ENCODE measurements at regions not wholly inside any gene's neighbourhood (a gene's known extent, or its start where the extent isn't known, plus 50 kb on each side); places are given as distances from the start of the nearest gene placed in this dataset.

DNA sequence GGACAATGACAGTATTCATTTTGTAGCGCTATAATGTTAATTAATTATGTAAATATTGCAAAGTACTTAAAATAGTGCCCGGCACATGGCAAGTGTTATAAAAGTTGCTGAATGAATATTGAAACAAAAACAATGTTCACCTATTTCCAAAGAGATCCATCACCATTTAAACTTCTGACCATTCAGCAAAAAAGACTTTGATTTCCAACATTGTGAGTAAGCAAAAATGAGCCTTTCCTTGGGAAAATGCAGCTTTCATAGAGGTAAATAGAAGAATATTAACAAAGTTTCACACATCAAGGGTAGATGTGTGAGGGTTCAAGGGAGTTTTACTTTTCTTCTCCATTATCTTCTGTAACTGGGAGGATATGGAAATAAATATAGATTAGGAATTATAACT lies 1089.4 kb upstream of the C9orf72 start:
- H3K4me3 ChIP-seq (ENCODE audit: low read depth, low read length) = no peak overlapping the region
- TF ChIP-seq, protein P1, sequence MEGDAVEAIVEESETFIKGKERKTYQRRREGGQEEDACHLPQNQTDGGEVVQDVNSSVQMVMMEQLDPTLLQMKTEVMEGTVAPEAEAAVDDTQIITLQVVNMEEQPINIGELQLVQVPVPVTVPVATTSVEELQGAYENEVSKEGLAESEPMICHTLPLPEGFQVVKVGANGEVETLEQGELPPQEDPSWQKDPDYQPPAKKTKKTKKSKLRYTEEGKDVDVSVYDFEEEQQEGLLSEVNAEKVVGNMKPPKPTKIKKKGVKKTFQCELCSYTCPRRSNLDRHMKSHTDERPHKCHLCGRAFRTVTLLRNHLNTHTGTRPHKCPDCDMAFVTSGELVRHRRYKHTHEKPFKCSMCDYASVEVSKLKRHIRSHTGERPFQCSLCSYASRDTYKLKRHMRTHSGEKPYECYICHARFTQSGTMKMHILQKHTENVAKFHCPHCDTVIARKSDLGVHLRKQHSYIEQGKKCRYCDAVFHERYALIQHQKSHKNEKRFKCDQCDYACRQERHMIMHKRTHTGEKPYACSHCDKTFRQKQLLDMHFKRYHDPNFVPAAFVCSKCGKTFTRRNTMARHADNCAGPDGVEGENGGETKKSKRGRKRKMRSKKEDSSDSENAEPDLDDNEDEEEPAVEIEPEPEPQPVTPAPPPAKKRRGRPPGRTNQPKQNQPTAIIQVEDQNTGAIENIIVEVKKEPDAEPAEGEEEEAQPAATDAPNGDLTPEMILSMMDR (IDR thresholded peaks at IDR 0.05; ENCODE audit: borderline replicate concordance, insufficient read depth, low read depth, low read length) = no peak

DNA sequence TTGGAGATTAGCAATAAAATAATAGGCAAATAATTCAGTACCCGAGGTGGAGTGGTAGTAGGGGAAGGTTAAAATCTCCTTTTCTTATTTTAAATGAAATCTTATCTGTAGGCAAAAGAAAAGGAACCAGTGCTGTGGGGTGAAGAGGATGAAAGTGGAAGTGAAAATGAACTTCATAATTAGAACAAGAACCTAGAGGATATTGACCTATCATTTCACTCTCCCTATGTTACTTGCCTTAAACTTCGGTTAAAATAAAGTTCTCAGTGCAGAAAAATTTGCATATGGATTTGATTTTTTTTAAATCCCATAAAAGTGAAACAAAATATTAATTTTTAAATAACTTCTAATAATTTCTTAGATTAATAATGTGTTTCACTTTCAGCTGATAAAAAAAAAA lies 1094.9 kb upstream of the C9orf72 start:
- TF ChIP-seq, protein P1 (IDR thresholded peaks at IDR 0.05; ENCODE audit: borderline replicate concordance, insufficient read depth, low read depth, low read length) = no peak
- no peak overlapping the region for H3K4me3 ChIP-seq (ENCODE audit: low read depth, low read length)

DNA sequence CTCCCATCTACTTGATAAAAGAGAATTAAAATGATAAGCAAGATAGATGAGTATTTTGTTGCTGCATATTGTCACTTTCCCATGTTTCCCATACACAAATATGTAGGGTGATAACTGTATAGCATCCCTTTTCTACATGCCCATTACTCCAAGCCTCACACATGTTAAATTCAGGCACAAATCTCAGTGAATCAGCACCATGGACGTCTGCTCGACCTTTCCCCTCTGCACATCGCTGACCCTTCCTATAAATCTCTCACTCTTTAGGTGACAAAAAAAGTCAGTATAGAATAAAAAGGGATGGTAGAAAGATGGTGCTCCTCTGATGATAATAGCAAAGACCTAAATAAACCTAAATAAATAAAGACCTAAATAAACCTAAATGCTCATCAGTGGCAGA lies 1097.7 kb upstream of the C9orf72 start:
- TF ChIP-seq, protein P1 (IDR thresholded peaks at IDR 0.05; ENCODE audit: borderline replicate concordance, insufficient read depth, low read depth, low read length) = no peak
- no peak overlapping the region for H3K4me3 ChIP-seq (ENCODE audit: low read depth, low read length)

DNA sequence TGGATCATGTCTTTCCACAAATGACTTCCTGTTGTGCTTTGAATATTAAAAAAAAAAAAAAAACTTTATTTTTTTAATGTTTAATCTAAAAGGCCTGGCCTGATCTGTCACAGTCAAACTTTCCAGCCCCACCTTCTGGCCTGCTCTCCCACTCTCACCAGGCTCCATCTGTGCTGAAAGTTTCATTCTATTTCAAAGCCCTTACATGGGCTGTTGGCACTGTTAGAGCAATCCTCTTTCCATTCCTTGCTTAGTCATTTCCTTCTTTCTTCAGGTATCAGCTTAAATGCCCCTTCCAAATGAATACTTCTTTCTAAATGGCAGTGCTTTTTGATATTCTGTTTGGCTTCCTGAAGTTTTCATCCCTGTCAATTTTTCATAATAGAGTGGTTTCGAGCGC lies 1104.8 kb upstream of the C9orf72 start:
- TF ChIP-seq, protein P1 (IDR thresholded peaks at IDR 0.05; ENCODE audit: borderline replicate concordance, insufficient read depth, low read depth, low read length) = no peak

DNA sequence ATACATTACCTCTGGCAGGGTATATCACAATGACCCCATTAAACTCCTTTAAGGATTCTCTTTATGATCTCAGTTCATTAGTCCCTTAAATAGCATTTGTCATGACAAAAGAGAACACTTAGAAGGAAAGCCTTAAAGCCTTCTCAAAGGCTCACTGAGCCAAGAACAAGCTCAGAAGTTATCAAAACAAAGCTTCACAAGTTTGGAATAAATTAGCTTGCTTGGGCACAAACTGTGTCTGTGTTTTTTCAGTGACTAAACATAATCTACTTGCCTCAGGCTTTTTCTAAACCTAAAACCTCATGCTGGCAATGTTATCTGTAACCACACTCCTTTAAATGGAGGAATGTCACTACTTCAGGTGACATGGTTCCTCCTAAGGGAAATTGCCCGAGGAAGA lies 1114.9 kb upstream of the C9orf72 start:
- TF ChIP-seq, protein P1 (IDR thresholded peaks at IDR 0.05; ENCODE audit: borderline replicate concordance, insufficient read depth, low read depth, low read length) = no peak
- no peak overlapping the region for H3K4me3 ChIP-seq (ENCODE audit: low read depth, low read length)

More for the DNA sequence above, 1104.8 kb upstream of the C9orf72 start:
- H3K4me3 ChIP-seq (ENCODE audit: low read depth, low read length) = no peak overlapping the region

DNA sequence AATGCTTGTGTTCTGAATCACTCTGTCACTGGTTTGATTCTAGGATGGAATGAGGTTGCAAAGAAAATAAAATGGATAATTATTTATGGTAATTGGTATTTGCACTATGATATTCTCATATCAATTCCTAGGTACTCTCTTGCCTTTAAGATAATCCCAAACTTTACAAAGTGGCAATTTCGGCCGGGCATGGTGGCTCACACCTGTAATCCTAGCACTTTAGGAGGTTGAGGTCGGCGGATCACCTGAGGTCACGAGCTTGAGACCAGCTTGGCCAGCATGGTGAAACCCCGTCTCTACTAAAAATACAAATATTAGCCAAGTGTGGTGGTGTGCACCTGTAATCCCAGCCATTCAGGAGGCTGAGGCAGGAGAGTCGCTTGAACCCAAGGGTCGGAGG lies 1118.7 kb upstream of the C9orf72 start:
- TF ChIP-seq, protein P1 (IDR thresholded peaks at IDR 0.05; ENCODE audit: borderline replicate concordance, insufficient read depth, low read depth, low read length) = no peak
- H3K4me3 ChIP-seq (ENCODE audit: low read depth, low read length) = no peak overlapping the region

DNA sequence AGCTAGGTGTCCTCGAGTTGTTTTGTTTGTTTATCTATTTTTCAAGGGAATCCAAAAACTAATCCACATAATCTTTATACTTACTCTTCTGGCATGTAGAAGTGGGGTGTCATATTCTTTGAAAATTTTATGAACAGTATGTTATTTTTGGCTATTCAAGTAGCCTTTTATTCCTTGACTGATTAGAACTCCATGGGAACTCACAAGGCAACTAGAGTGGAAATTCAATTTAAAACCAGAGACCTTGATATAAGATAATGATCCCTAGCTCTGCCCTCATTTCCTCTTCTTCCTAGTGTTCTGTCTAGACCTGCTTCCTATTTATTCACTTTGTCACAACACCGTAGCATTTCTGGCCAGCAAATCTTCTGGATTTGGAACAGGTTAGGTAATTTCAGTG lies 1123.7 kb upstream of the C9orf72 start:
- TF ChIP-seq, protein P1 (IDR thresholded peaks at IDR 0.05; ENCODE audit: borderline replicate concordance, insufficient read depth, low read depth, low read length) = no peak

More for the DNA sequence above, 1123.7 kb upstream of the C9orf72 start:
- H3K4me3 ChIP-seq (ENCODE audit: low read depth, low read length) = no peak overlapping the region

All from GM12875 (cell line).